ENCODE measurements at regions not wholly inside any gene's neighbourhood (a gene's known extent, or its start where the extent isn't known, plus 50 kb on each side); places are given as distances from the start of the nearest gene placed in this dataset.

- TF ChIP-seq CTCF (IDR thresholded peaks at IDR 0.05) (no peak), POLR2AphosphoS5 (IDR thresholded peaks at IDR 0.05) (no peak), POLR2A (IDR thresholded peaks at IDR 0.05) (no peak)
Observed at GRCh38 chr12:111120578-111120977, 200.2 kb upstream of the MYL2 start.
